Germinal center (tissue), 1 donor: ENCODE measurements at regions not wholly inside any gene's neighbourhood (a gene's known extent, or its start where the extent isn't known, plus 50 kb on each side); places are given as distances from the start of the nearest gene placed in this dataset.

Experiments used
- DNase-seq: peaks from one replicate; pipeline ENCODE4 v3.0.0; 2012; ENCODE audit warnings: mixed read lengths, low spot score

DNA sequence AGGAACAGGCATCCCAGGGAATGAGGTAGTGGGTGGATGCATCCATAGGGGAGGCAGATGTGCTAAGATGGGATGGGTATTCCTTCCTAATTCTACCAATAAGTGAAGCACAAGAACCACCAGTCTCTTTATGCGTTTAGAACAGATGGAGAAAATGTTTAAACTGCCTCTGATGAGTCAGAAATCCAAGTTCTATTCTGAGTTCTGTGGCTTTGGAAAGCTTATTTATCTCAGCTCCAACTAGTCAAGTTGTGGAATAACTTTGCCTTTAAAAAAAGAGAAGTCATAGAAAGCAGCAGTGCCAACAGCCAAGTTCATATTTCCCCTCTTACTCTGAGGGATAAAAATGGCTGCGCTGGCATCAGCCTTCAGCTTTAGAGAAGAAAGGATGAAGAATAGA, 761.7 kb downstream of the IGSF11 start:
- no peak for DNase-seq

DNA sequence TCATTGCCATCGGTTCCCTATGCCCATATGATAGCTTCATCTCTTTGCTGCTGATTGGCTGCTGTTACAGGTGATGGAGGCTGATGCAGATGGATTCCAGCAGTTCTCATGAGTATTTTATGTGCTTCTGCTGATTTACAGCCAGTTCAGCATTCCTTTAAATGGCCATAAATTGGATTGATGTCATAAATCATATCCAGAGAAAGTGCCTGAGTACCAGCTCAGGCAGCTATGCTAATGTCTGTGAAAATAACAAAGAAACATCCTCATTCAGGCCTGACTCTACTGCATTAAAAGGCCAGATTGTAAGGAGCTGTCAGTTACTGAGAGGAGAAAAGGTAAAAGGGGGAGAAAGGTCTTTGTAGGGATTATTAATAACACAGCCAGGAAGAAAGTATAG, 756.8 kb downstream of the IGSF11 start:
- DNase-seq: no peak

DNA sequence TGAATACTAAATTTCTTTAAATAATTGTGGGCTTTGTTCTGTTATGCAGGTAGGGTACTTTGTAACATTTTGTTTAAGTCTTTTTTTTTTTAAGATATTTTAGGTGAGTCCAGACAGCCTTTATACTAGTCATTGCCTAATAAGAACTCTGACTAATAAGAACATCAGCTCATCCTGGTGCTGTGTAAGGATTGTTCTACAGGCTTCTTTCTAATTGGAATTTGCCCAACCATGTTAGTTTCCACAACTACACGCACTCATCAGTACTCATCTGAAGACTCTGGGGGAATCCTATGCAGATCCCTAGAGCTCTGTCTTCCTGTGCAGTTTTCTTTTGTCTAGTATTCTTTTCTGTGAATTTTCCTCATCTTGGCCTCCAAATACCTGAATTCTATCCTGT, 741.8 kb downstream of the IGSF11 start:
- DNase-seq: no peak

DNA sequence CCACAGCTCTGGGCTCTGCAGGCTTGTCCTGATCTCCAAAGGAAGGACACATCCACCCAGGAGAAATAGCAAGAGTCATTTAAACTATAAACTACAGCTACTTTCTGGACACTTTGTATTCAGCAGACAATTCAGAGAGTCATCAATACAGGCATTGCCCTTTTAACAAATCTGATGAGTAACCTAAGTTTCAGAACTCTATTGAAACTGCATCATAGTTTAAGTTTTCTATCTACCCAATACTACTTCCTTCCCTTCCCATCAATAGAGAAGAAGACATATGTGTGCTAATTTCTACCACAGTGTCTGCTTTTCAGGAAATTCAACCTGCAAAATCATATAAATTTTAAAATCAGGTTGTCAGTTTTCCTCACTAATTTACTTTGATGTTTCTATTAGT, 736.5 kb downstream of the IGSF11 start:
- no peak for DNase-seq

DNA sequence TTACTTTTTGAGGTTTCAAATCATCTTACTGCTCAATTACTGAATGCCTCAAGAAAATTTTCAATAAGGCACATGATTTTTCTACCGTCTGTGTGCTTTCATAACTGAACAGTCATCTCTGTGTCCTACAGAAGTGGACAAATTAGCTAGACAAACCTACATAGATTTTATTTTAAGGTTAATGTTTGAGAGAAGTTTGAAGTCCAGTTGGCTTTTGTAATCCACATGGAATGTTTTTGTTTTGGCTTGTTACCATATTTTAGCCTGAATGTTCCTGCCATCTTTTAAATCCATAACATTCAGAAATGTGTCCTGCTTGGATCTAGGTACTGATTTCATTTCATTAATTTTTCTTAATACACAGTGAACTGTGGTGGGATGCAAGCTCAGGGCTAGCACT, 730.1 kb downstream of the IGSF11 start:
- no peak for DNase-seq

DNA sequence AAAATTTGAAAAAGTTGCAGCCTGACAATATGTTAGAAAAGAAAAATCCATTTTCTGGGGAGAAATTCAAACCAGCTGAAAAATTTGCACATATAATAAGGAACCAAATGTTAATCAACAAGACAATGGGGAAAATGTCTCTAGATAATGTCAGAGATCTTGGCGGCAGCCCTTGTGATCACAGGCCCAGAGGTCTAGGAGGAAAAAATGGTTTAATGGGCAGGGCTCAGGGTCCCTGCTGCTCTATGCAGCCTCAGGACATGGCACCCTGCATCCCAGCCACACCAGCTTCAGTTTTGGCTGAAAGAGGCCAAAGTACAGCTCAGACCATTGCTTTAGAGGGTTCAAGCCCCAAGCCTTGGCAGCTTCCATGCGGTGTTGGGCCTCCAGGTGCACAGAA, 701.9 kb downstream of the IGSF11 start:
- DNase-seq: no peak

DNA sequence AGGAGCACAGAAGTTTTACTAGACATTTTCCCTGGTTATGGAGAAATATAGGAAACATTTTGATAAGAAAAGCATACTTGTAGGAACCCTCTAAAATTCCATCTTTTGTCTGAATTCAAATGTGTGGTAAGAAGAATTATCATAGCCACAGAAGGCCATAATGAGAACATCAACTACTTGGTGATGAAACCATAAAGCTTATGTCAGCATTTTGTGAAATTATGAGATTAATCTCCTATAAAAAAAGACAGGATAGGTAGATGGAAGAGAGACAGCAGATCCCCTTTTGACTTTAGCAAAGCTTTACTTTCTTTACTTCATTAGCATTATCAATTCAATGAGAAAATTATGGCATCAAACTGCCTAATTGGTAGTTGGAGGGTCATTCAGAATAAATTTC, 697.0 kb downstream of the IGSF11 start:
- DNase-seq: no peak

DNA sequence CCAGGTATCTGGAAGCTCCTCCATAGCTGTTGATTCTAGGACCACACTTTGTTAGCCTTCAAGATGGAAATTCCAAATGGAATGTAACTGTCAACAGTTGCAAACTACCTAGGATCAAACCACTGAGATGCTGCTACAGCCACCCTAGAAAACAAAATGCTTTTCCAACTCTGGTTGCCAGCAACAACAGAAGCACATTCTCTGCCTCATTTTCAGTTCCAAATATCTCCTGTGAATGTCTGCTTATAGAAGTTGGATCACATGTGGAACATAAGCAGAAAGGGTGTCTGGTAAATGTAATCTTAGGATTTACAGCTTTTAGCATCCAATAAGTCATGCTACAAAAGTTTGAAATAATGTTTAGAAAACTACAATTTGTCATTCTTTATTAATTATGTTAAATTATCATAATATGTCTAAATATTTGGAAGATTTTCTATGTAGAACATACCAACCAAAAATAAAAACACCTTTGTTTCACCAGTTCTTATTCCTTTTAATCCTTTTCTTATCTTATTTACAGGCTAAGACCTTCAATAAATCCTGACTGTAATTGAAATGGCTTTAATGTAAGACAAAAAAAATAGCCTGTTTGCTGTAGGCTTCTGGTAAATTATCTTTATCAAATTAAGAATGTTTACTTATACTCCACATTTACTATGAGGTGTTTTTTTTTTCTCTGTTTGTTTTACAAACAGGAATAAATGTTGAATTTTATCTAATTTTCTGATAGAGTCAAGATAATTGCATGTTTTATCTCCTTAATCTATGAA, 687.1 kb downstream of the IGSF11 start:
- no peak for DNase-seq

DNA sequence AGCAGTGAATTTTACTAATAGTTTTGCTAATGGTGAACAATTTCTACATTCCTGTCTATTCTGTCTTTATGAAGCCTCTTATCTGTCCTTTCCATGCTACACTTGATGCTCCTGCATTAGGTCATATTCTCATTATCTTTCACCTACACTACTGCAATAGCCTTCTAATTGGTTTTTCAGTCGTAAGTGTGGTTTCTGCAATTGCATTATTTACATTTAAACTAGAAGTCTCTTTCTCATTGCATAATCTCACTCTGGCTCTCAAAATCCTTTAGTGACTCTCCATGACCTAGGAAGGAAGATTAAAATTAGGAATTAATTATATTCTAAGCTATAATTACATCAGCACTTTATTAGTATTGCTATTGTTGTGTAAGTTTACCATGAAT, 686.5 kb downstream of the IGSF11 start:
- DNase-seq: no peak

DNA sequence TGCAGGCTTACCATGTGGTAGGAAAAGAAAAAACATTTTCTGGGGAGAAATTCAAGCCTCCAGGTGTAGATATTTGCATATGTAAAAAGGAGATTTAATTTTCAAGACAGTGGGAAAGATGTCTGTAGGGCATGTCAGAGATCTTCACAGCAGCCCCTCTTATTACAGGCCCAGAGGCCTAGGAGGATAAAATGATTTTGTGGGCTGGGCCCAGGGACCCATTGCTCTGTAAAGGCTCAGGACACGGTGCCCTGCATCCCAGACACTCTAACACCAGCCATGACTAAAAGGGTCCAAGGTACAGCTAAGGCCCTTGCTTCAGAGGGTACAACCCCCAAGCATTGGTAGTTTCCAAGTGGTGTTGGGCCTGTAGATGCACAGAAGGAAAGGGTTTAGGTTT, 680.1 kb downstream of the IGSF11 start:
- no peak for DNase-seq

DNA sequence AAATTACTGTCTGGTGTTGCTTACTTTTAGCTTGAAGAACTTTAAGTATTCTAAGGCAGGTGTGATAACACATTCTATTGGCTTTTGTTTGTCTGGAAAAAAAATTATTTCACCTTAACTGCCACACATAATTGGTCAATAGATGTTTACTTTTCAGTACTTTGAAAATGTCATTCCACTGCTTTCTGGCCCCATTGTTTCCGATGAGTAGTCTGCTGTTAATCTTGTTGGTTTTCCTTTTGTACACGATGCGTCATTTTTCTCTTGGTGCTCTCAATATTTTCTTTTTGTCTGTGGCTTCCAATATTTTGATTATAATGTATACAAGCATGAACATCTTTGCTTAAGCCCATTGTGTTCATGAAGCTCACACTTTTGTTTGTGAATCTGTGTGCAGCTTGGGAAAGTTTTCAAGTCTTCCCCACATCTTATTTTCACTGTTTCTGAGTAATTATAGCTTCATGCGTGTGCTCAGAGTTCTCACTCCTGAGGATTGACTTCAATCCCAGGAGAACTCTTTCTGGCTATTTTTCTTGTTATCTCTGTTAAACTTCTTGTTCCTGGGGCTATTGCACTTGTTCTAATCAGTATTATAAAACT, 664.7 kb downstream of the IGSF11 start:
- DNase-seq: no peak

DNA sequence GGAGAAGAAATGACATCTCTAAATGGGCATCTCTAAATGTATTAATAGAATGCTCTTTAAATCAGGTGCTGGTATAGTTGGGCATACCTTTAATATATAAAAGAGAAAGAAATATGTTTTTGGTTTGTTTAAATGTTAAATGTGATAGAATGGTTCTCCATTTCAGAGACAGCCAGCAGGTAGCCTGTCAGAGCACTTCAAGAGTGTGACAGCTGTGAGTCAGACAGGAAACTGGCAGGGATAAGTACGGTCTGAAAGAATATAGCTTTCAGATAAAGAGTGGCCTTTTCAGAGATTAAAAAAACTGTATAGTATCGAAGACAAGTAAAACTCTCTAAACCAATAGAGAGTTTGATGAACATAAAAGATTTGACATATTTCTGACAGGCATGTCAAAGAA, 654.1 kb downstream of the IGSF11 start:
- DNase-seq: no peak

DNA sequence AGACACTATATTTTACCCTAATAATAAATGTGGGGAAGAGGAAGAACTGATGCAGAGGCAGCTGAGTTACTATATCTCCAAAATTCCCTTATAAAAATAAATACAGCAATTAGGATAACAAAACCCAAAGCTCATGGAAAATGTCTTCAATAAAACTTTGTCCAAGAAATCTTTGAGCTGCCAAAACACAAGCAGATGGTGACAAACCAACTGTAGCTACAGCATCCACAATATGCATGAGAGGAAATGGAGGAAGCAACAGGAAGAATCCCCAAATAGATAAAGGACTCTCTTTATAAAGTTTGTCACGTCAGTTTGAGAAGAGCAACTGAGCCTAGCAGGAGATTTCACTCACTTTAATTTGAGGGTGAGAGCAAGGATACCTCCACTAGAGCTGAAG, 638.2 kb downstream of the IGSF11 start:
- DNase-seq: no peak

DNA sequence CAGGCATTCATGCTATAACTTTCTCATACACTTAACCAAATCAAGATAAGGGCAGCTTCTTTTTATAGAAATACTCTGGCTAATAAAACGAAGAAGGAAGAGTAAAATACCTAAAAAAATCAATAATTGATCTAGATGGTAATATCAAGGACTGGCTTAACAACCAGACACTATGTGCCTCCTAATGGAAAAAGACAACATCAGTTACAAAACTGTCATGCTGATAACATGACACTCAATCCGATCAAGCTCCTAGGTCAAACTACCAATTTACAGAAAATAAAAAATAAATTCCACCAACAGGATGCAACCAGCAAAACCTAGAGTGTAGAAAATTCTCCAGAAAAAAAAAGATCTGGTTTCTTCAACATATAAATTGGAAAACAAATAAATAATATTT, 634.6 kb downstream of the IGSF11 start:
- DNase-seq: no peak

DNA sequence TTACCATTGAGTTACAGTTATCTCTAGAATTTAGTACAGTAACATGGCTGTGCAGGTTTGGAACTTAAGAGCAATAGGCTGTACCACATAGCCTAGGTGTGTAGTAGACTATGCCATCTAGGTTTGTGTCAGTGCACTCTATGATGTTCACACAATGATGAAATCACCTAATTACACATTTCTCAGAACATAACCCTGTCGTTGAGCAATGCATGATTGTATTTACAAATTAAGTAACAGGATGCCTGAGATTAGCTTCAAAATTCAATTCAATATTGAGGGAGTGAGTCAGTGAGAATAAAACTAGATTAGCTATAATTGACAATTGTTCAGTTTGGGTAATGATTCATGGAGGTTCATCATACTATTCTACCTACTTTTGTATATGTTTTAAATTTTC, 633.8 kb downstream of the IGSF11 start:
- no peak for DNase-seq

DNA sequence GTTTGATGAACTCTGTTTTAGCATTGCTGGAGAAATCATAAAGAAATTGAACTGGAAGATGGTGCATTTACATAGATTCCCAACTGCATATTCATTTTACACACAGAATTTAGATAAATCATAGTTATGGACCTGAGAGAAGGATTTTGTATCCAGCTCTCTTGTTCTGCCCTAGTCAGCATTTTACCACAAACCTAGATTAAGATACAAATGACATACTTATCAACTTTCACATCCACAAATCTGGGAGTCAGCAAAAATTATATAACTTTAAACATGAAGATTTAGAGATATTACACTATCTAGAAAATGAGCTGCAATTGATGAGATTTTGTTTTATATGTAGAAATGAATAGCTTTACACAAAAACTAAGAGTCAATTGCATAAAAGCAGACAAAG, 632.8 kb downstream of the IGSF11 start:
- no peak for DNase-seq

DNA sequence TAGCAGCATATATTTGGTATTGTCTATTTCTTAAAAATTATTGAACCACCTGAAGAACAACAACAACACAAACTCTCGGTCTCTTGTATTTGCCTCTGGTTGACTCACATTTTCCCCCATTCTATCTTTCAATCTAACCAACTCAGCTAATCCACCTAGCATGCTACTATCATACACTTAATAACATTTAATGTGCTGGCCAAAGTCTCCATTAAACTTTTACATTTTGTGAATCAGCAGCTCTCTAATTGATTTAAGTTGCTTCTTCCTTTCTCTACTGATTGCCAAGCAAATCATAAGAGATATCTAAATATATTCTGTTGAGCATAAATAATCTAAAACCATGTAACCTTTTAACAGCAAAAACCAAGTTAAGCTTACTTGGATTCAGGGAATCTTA, 631.7 kb downstream of the IGSF11 start:
- DNase-seq: no peak

DNA sequence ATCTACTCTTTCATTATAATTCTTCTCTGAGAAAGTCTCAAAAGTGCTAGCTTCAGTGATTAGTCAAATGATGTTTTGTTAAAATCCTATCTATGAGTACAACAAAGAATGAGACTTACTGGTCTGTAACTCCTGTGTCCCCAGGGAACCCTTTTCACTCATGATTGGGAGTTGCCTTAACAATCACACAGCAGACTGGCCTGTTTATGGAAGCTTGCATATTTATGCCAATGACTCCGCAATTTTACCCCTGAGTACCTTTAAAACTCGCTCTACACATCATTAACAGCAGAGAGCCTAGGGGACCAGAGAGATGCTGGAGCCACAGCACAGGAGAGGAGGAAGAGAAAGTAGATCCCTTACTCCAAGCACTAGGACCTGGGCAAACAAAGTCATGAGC, 628.1 kb downstream of the IGSF11 start:
- DNase-seq: no peak

DNA sequence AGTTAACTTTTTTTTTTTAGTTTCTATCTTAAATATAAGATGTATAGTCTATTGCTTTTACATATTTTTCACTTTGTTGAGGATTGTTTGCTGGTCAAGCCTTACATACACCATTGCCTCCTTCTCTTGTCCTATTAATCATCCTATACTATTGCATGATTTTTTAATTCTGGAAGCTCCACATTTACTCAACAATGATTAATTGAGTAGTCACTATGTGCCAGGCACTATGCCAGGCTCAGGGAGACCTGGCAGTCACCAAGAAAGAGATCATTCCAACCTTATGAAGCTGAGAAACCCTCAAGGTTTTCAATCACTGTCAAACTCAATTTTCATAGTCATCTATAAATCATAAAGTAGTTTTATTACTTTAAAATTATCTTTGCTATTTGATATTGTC, 626.2 kb downstream of the IGSF11 start:
- DNase-seq: no peak

DNA sequence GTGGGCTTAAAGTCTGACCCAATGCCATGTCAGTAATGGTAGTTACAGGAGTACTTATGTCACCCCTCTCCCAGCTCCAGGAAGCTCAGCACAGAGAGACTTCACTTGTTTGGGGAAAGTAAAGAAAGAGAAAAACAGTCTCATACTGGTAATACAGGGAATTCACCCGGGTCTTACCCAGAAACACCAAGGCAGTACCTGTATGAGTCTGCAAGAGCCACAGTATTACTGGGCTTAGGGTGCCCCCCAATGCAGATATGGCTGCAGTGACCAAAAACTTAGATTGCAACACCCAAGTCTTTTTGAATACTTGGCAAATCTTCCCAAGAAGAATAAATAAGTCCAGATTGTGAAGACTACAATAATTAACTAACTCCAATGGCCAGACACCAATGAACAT, 622.1 kb downstream of the IGSF11 start:
- DNase-seq: no peak

DNA sequence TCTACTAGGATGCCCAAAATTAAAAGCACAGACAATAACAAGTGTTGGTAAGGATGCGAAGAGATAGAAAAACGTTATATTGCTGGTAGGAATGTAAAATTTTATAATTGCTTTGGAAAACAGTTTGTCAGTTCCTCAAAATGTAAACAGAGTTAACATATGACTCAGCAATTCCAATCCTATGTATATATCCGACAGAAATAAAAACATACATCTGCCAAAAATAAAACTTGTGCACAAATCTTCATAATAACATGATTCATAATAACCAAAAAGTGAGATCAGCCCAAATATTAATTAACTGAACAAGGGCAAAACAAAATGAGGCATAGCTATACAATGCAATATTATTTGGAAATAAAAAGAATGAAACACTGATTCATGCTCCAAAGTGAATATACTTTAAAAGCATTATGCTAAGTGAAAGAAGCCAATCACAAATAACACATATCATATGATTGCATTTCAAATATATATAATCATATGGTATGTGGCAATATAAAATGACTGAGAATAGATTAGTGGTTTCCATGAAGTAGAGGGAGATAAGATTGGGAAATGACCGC, 609.3 kb downstream of the IGSF11 start:
- no peak for DNase-seq

DNA sequence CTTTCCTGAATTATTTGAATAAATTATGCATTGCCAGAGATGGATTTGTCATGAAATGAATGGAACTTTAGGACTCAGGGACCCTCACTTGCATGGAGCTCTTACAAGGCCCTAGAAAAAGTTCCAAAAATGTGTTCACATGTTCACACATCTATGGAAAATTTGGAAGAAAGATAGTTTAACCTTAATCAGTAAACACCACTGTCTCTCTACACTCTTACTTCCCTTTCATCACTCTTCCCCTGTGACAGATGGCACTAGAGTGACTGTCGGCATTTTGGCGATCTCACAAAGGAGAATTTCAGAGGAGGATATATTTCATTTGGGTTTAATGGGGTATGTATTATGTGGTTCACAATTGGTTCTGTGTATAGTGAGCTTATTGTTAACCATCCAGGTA, 600.8 kb downstream of the IGSF11 start:
- DNase-seq: no peak

DNA sequence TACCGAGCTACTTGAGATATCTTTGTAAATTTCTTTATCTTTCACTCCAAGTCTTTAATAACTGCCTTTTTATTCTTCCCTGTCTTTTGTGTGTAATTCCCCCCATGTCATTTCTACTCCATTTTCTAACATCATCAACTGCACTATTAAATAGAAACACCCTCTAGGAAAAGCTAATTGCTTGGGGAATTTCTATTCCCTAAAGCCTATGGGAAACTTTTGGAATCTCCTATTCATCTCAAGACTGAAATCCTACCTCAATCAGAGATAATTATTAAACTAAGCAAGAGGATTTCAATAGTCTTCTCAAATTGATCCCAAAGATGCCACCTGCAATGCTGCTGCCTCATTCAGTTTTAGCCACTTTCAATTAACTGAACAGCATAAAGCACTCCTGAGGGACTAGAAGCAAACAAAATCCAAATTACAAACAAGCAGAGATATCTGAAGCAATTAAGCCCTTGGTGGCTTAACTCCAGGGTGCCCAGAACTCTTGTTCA, 598.7 kb downstream of the IGSF11 start:
- no peak for DNase-seq
